Activated B cell treated with CpG ODN at 0.5 μM for 24 hours (primary cell): ENCODE measurements at regions not wholly inside any gene's neighbourhood (a gene's known extent, or its start where the extent isn't known, plus 50 kb on each side); places are given as distances from the start of the nearest gene placed in this dataset.
"Not testable (repeated sequence)": the region's sequence is repeated elsewhere in the genome, so short reads cannot be mapped to it uniquely, and the experiment has no call there.

Experiments
- ATAC-seq: fragments of 200-7000 bp; cut with Tn5 transposase; one replicate; pipeline ENCODE4 v1.10.0; 2021; ENCODE audit warnings: low read depth, mild to moderate bottlenecking, moderate library complexity
- CTCF ChIA-PET: fragments of 350-600 bp; sonication (Branson Sonifier 250); formaldehyde crosslinking; loops from one replicate; lab custom pipeline; 2021; ENCODE audit warnings: antibody characterized with exemption; lab: Charles Lee
- POLR2A ChIA-PET: fragments of 350-600 bp; sonication (Branson Sonifier 250); formaldehyde crosslinking; loops from one replicate; lab custom pipeline; 2021; ENCODE audit warnings: antibody characterized with exemption; lab: Charles Lee
- DNase-seq: peaks from one replicate; pipeline ENCODE4 v3.0.0; 2022
- H3K27ac Mint-ChIP-seq: one replicate; pipeline ENCODE4 v1.8.0; 2020; ENCODE audit warnings: mixed read lengths
- H3K27me3 Mint-ChIP-seq: one replicate; pipeline ENCODE4 v1.8.0; 2021; ENCODE audit warnings: mixed read lengths
- H3K36me3 Mint-ChIP-seq: one replicate; pipeline ENCODE4 v1.8.0; 2021; ENCODE audit warnings: low read depth, mixed read lengths
- H3K4me1 Mint-ChIP-seq: one replicate; pipeline ENCODE4 v1.8.0; 2021; ENCODE audit warnings: mixed read lengths
- H3K4me3 Mint-ChIP-seq: one replicate; pipeline ENCODE4 v1.8.0; 2020; ENCODE audit warnings: mild to moderate bottlenecking, mixed read lengths
- H3K9me3 Mint-ChIP-seq: one replicate; pipeline ENCODE4 v1.8.0; 2020; ENCODE audit warnings: mixed read lengths
- CTCF ChIP-seq: fragments of 200-600 bp; IDR thresholded peaks from one replicate; pipeline ENCODE4 v1.8.0; 2022; ENCODE audit warnings: antibody characterized with exemption, mild to moderate bottlenecking
- intact Hi-C: fragments of 100-400 bp; cut with micrococcal nuclease; formaldehyde crosslinking; loops from one replicate; pipeline ENCODE4 v1.15.1; 2024

DNA sequence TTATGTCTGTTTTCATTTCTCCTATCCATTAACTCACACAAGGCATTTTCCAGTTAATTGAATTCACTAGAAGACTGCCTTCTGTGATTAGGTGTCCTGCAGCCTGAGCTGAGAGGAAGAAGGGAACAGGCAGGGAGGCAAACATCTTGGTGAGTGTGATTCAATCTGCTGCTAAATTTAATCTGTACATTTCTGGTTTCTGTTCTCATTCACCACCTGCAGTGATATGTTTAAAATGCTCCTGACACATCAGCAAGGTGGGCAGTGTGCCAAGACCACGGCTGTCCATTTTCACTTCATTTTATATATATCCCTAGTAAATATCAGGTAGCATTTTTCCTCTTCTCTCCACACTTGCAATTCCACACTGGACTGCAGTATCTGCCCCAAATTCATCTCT, 416.5 kb downstream of the TMEM135 start:
- DNase-seq (no peak), ATAC-seq (no peak)
- Mint-ChIP-seq H3K27ac (no peak overlapping the region), H3K9me3 (no peaks in the 10 kb centered on the region), H3K4me3 (no peak overlapping the region), H3K27me3 (no peaks in the 10 kb centered on the region), H3K36me3 (no peaks in the 10 kb centered on the region), H3K4me1 (peaks cover 4% of the 10 kb centered on the region)
- ChIA-PET CTCF (no interaction called here), POLR2A (no interaction called here)
- TF ChIP-seq CTCF, result no peak
- intact Hi-C loops, result no loop called here

DNA sequence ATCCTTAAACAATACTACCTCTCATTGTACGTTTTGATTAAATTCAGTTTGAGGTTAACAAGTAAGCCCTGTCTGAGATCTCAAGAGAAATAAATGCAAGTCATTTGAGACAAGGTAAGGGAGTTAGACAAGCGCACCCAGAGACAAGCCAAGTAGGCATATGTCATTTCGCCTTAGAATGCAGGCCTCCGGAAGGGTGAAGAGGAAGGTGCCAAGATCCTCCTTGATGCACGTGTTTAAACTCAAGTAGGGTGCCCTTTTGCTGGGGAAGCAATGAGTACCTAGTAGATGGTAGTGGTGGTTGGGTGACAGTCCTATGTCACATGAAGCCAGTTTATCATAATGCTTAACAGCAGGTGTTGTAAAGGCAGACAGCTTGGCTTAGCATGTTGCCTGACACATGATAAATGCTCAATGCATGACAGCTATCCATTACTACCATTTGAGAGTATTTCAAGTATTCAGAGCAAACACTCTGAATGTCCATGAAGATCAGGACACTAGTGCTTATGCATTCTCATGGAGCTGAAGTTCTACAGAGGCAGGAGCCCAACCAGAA, 415.9 kb downstream of the TMEM135 start:
- DNase-seq (no peak), ATAC-seq (no peak)
- Mint-ChIP-seq H3K4me3 (no peak overlapping the region), H3K27me3 (no peaks in the 10 kb centered on the region), H3K4me1 (peaks cover 4% of the 10 kb centered on the region), H3K27ac (no peak overlapping the region), H3K9me3 (no peaks in the 10 kb centered on the region), H3K36me3 (no peaks in the 10 kb centered on the region)
- TF ChIP-seq CTCF, result no peak
- ChIA-PET POLR2A (no interaction called here), CTCF (interaction anchor here (0.7 kb wide), 1 partner anchor 20 kb away, joined by 3 read pairs; no protein-coding TSS in a partner anchor)
- intact Hi-C loops, result no loop called here

- not testable (repeated sequence) for ATAC-seq
Measured at GRCh38 chr11:87452025-87452424, 414.3 kb downstream of the TMEM135 start.

DNA sequence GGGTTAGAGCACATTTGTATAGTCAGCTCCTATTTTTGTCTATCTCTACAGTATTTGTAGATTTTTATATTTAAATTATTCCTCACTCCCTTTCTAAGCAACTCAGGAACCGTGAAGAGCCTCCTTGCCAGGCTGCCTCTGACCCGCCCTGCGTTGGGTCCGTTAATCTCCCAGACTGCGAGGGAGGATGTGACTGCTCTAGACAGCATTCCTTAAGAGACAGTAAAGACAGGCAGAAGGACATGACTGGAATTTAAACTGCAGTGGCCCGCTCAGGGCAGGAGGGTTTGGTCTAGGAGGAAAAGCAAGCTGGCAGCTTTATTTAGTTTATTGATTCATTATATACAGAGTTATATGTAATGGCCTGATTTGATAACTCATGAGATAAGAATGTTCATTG, 413.7 kb downstream of the TMEM135 start:
- H3K9me3 Mint-ChIP-seq, result no peaks in the 10 kb centered on the region
- no peaks in the 10 kb centered on the region for H3K36me3 Mint-ChIP-seq
- ATAC-seq (no peak), DNase-seq (no peak)
- CTCF ChIA-PET, result no interaction called here
- TF ChIP-seq CTCF, result no peak
- H3K27ac Mint-ChIP-seq, result no peak overlapping the region
- H3K4me3 Mint-ChIP-seq, result no peak overlapping the region
- intact Hi-C loops, result no loop called here
- peaks cover 10% of the 10 kb centered on the region for H3K4me1 Mint-ChIP-seq
- POLR2A ChIA-PET, result no interaction called here
- no peaks in the 10 kb centered on the region for H3K27me3 Mint-ChIP-seq

More at GRCh38 chr11:87452025-87452424, 414.3 kb downstream of the TMEM135 start:
- H3K36me3 Mint-ChIP-seq, POLR2A ChIA-PET, H3K27me3 Mint-ChIP-seq, H3K27ac Mint-ChIP-seq, CTCF ChIA-PET, H3K4me3 Mint-ChIP-seq, DNase-seq, H3K4me1 Mint-ChIP-seq, H3K9me3 Mint-ChIP-seq, intact Hi-C loops: not testable (repeated sequence)

GRCh38 chr11:87447606-87448005, 409.9 kb downstream of the TMEM135 start:
- no peaks in the 10 kb centered on the region for H3K27me3 Mint-ChIP-seq
- no peak overlapping the region for H3K4me3 Mint-ChIP-seq
- DNase-seq (no peak), ATAC-seq (no peak)
- POLR2A ChIA-PET, result no interaction called here
- H3K27ac Mint-ChIP-seq, result no peak overlapping the region
- H3K4me1 Mint-ChIP-seq, result peaks cover 5% of the 10 kb centered on the region
- H3K9me3 Mint-ChIP-seq, result no peaks in the 10 kb centered on the region
- no peaks in the 10 kb centered on the region for H3K36me3 Mint-ChIP-seq
- CTCF ChIA-PET, result no interaction called here
- no peak for TF ChIP-seq CTCF
- intact Hi-C loops, result no loop called here

DNA sequence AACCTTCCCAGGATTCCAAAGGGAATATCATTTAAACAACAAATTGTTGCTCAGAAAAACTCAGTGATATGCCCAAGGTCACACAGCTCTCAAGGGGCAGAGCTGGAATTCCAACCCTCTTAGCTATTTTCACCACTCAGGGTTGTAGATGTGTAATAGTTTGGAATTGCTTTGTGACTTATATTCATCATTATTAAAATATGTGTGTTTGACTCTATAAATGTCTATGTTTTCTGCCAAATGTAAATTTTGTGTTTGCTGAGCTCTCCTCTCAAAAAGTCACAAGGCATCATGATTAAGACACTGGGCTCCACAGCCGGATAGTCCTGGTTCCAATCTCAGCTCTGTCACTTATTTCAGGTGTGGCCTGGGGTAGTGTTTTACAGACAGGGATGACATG, 407.3 kb downstream of the TMEM135 start:
- no peaks in the 10 kb centered on the region for H3K9me3 Mint-ChIP-seq
- no peaks in the 10 kb centered on the region for H3K36me3 Mint-ChIP-seq
- ChIA-PET CTCF (no interaction called here), POLR2A (no interaction called here)
- no peak for TF ChIP-seq CTCF
- ATAC-seq, result no peak
- no peak overlapping the region for H3K27ac Mint-ChIP-seq
- peaks cover 5% of the 10 kb centered on the region for H3K4me1 Mint-ChIP-seq
- intact Hi-C loops, result no loop called here
- no peak for DNase-seq
- no peak overlapping the region for H3K4me3 Mint-ChIP-seq
- no peaks in the 10 kb centered on the region for H3K27me3 Mint-ChIP-seq
